C4-2B (cell line): ENCODE measurements at regions not wholly inside any gene's neighbourhood (a gene's known extent, or its start where the extent isn't known, plus 50 kb on each side); places are given as distances from the start of the nearest gene placed in this dataset.

ENCODE experiments used
- H3K27ac ChIP-seq: fragments of 450-650 bp; 2 replicates; pipeline ENCODE4 v1.5.1; 2017
- CTCF ChIP-seq: fragments of 450-650 bp; conservative IDR thresholded peaks from 2 replicates; pipeline ENCODE4 v1.5.1; 2017; ENCODE audit warnings: mild to moderate bottlenecking
- ZFX ChIP-seq: fragments of 450-650 bp; IDR thresholded peaks from 2 replicates; pipeline ENCODE4 v1.6.1; 2017

- H3K27ac ChIP-seq = no peak overlapping the region
- TF ChIP-seq ZFX = no peak
- TF ChIP-seq CTCF = no peak
These were observed 466.3 kb downstream of the CD83 start for GRCh38 chr6:14583826-14584225.

- no peak overlapping the region for H3K27ac ChIP-seq
- peak; percentile 30 for TF ChIP-seq CTCF
- no peak for TF ChIP-seq ZFX
These were observed 466.9 kb downstream of the CD83 start for GRCh38 chr6:14584450-14584849.

- no peak overlapping the region for H3K27ac ChIP-seq
These were observed 468.1 kb downstream of the CD83 start for GRCh38 chr6:14585689-14586088.

GRCh38 chr6:14589175-14589574, 471.6 kb downstream of the CD83 start:
- TF ChIP-seq ZFX (no peak), CTCF (no peak)
- no peak overlapping the region for H3K27ac ChIP-seq

More at GRCh38 chr6:14585689-14586088, 468.1 kb downstream of the CD83 start:
- TF ChIP-seq CTCF = no peak
- no peak for TF ChIP-seq ZFX

GRCh38 chr6:14590586-14590985, 473.0 kb downstream of the CD83 start:
- TF ChIP-seq ZFX (no peak), CTCF (no peak)
- no peak overlapping the region for H3K27ac ChIP-seq

- no peak overlapping the region for H3K27ac ChIP-seq
- TF ChIP-seq CTCF (no peak), ZFX (no peak)
These were observed 474.4 kb downstream of the CD83 start for GRCh38 chr6:14591998-14592397.

- H3K27ac ChIP-seq = no peak overlapping the region
- no peak for TF ChIP-seq CTCF
- TF ChIP-seq ZFX = no peak
These were observed 475.7 kb downstream of the CD83 start for GRCh38 chr6:14593286-14593685.
